H1 (cell line): ENCODE measurements at regions not wholly inside any gene's neighbourhood (a gene's known extent, or its start where the extent isn't known, plus 50 kb on each side); places are given as distances from the start of the nearest gene placed in this dataset.

ENCODE experiments used
- CBX8 ChIP-seq: fragments of 300-800, 300-1000 bp; sonication (generic); IDR thresholded peaks from 2 replicates; pipeline ENCODE4 v1.7.1; 2016; ENCODE audit warnings: low read depth, low read length, borderline replicate concordance
- GABPA ChIP-seq: IDR thresholded peaks from 2 replicates; pipeline ENCODE4 v1.6.1; 2011; ENCODE audit warnings: mild to moderate bottlenecking, low read length, moderate library complexity, borderline replicate concordance; ENCODE audit not compliant: insufficient read depth
- KDM4A ChIP-seq: IDR thresholded peaks from one replicate; pipeline ENCODE4 v1.7.1; 2012; ENCODE audit warnings: low read depth, mild to moderate bottlenecking, moderate library complexity, low read length, inconsistent platforms; ENCODE audit not compliant: severe bottlenecking
- TF ChIP-seq, protein P1 (sequence below), 3 experiments: IDR thresholded peaks; 1 replicate in 2 of 3; 2 replicates in 1 of 3; pipeline versions ENCODE4 v1.5.1 to v1.6.1; 2011; ENCODE audit warnings: low read length in 3 of 3, mild to moderate bottlenecking in 3 of 3, inconsistent platforms in 2 of 3, low read depth in 1 of 3, moderate library complexity in 1 of 3; ENCODE audit not compliant: insufficient read depth in 1 of 3; ENCODE audit errors: control extremely low read depth in 1 of 3

DNA sequence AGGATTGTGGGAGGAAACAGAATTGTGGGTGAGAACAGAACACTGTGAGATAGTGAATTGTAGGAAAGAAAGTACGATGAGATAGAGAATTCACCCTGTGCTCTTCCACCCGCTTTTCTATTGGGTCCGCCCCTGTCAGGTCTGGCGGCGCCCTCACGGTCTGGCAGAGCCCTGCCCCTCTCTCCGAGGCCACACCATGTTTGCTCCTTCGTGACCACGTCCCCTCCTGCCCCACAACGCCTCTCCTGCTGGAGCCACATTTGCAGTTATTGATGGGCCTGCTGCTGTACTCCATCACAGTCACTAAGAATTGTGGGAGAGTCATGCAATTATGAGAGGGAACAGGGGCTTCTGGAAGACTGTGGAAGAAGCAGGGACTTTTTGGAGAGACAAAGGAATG, 473.1 kb downstream of the KLF12 start (continued):
- TF ChIP-seq CBX8: no peak
- TF ChIP-seq GABPA: no peak
- TF ChIP-seq, protein P1, sequence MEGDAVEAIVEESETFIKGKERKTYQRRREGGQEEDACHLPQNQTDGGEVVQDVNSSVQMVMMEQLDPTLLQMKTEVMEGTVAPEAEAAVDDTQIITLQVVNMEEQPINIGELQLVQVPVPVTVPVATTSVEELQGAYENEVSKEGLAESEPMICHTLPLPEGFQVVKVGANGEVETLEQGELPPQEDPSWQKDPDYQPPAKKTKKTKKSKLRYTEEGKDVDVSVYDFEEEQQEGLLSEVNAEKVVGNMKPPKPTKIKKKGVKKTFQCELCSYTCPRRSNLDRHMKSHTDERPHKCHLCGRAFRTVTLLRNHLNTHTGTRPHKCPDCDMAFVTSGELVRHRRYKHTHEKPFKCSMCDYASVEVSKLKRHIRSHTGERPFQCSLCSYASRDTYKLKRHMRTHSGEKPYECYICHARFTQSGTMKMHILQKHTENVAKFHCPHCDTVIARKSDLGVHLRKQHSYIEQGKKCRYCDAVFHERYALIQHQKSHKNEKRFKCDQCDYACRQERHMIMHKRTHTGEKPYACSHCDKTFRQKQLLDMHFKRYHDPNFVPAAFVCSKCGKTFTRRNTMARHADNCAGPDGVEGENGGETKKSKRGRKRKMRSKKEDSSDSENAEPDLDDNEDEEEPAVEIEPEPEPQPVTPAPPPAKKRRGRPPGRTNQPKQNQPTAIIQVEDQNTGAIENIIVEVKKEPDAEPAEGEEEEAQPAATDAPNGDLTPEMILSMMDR (IDR thresholded peaks at IDR 0.05; ENCODE audit: control extremely low read depth in 1 of 3, insufficient read depth in 1 of 3, low read depth in 1 of 3, low read length in 3 of 3): no peak
- TF ChIP-seq KDM4A: no peak
- TF ChIP-seq, all 59 proteins: peak for 0
